ENCODE measurements at regions not wholly inside any gene's neighbourhood (a gene's known extent, or its start where the extent isn't known, plus 50 kb on each side); places are given as distances from the start of the nearest gene placed in this dataset.
A peak's percentile ranks its signal among the peaks of the same experiment; 100 is the strongest.

- intact Hi-C loops (cut with DNase I), result no loop called here
- DNase-seq, result no peak
- peaks cover 2% of the 10 kb centered on the region for H3K9me3 ChIP-seq
- no peaks in the 10 kb centered on the region for H3K36me3 ChIP-seq (ENCODE audit: insufficient read depth in 1 of 2, low read depth in 1 of 2)
- no peak for TF ChIP-seq CTCF (IDR thresholded peaks at IDR 0.05)
- H3K4me3 ChIP-seq, result no peak overlapping the region
- H3K4me1 ChIP-seq, result no peaks in the 10 kb centered on the region
- ATAC-seq, result no peak
- no peaks in the 10 kb centered on the region for H3K27me3 ChIP-seq (ENCODE audit: insufficient read depth in 3 of 3, low read length in 2 of 3)
- no peak overlapping the region for H3K27ac ChIP-seq
These were observed 479.6 kb downstream of the ACTL7B start for GRCh38 chr9:108376140-108376539.

GRCh38 chr9:108374626-108375025 lies 481.2 kb downstream of the ACTL7B start:
- no peak for TF ChIP-seq CTCF (IDR thresholded peaks at IDR 0.05)
- no peak for DNase-seq
- H3K4me1 ChIP-seq, result no peaks in the 10 kb centered on the region
- peaks cover 3% of the 10 kb centered on the region for H3K9me3 ChIP-seq
- no peak overlapping the region for H3K4me3 ChIP-seq
- H3K36me3 ChIP-seq (ENCODE audit: insufficient read depth in 1 of 2, low read depth in 1 of 2), result no peaks in the 10 kb centered on the region
- no peaks in the 10 kb centered on the region for H3K27me3 ChIP-seq (ENCODE audit: insufficient read depth in 3 of 3, low read length in 2 of 3)
- intact Hi-C loops (cut with DNase I), result no loop called here
- H3K27ac ChIP-seq, result no peak overlapping the region
- ATAC-seq, result no peak

GRCh38 chr9:108367188-108367587 lies 488.6 kb downstream of the ACTL7B start:
- DNase-seq, result no peak
- TF ChIP-seq CTCF (IDR thresholded peaks at IDR 0.05), result no peak
- Histone ChIP-seq H3K4me3 (no peak overlapping the region), H3K9me3 (peaks cover 3% of the 10 kb centered on the region), H3K36me3 (ENCODE audit: insufficient read depth in 1 of 2, low read depth in 1 of 2) (no peaks in the 10 kb centered on the region), H3K27me3 (ENCODE audit: insufficient read depth in 3 of 3, low read length in 2 of 3) (no peaks in the 10 kb centered on the region), H3K27ac (no peak overlapping the region), H3K4me1 (peaks cover 16% of the 10 kb centered on the region)
- ATAC-seq, result no peak
- intact Hi-C loops (cut with DNase I), result loop anchor here in 1 of 2 donors (10.0 kb wide), 1 partner anchor 108 kb away; no protein-coding TSS in a partner anchor

GRCh38 chr9:108363311-108363710 lies 492.5 kb downstream of the ACTL7B start:
- Histone ChIP-seq H3K36me3 (ENCODE audit: insufficient read depth in 1 of 2, low read depth in 1 of 2) (no peaks in the 10 kb centered on the region), H3K4me1 (peaks cover 33% of the 10 kb centered on the region), H3K27me3 (ENCODE audit: insufficient read depth in 3 of 3, low read length in 2 of 3) (no peaks in the 10 kb centered on the region), H3K9me3 (no peaks in the 10 kb centered on the region), H3K27ac (peak overlapping the region; percentile 71), H3K4me3 (no peak overlapping the region)
- DNase-seq (no peak), ATAC-seq (peak; percentile 90 to 98 (median 92))
- no peak for TF ChIP-seq CTCF (IDR thresholded peaks at IDR 0.05)
- WGBS, 3 donors, result 16 to 24% (median 17%) methylated on average over 1 of the region's 1 CpG
- intact Hi-C loops (cut with DNase I), result loop anchor here in 1 of 2 donors (10.0 kb wide), 1 partner anchor 111 kb away; no protein-coding TSS in a partner anchor

GRCh38 chr9:108360304-108360703 lies 495.5 kb downstream of the ACTL7B start:
- TF ChIP-seq CTCF (IDR thresholded peaks at IDR 0.05), result no peak
- WGBS, 3 donors, result 35 to 47% (median 42%) methylated on average over 3 of the region's 3 CpGs
- H3K4me1 ChIP-seq, result peaks cover 33% of the 10 kb centered on the region
- intact Hi-C loops (cut with DNase I), result loop anchor here in 1 of 2 donors (10.0 kb wide), 1 partner anchor 114 kb away; no protein-coding TSS in a partner anchor
- no peaks in the 10 kb centered on the region for H3K27me3 ChIP-seq (ENCODE audit: insufficient read depth in 3 of 3, low read length in 2 of 3)
- peak in 3 of 4 donors; percentile 40 to 56 (median 54) for ATAC-seq
- H3K27ac ChIP-seq, result peak overlapping the region; percentile 24
- DNase-seq, result no peak
- H3K9me3 ChIP-seq, result no peaks in the 10 kb centered on the region
- H3K36me3 ChIP-seq (ENCODE audit: insufficient read depth in 1 of 2, low read depth in 1 of 2), result no peaks in the 10 kb centered on the region
- H3K4me3 ChIP-seq, result no peak overlapping the region
